Aorta (tissue), 5 donors: ENCODE measurements at regions not wholly inside any gene's neighbourhood (a gene's known extent, or its start where the extent isn't known, plus 50 kb on each side); places are given as distances from the start of the nearest gene placed in this dataset.
A peak's percentile ranks its signal among the peaks of the same experiment; 100 is the strongest.

ENCODE experiments used
- ATAC-seq: fragments of 200-7000 bp; cut with Tn5 transposase; one replicate; pipeline ENCODE4 v1.9.1; 2022; ENCODE audit warnings: moderate library complexity; ENCODE audit not compliant: low FRiP score
- DNase-seq, 2 donors: peaks; one replicate each; pipeline ENCODE4 v3.0.0-alpha.2; 2020
- H3K27ac ChIP-seq, 2 donors: one replicate each; pipeline ENCODE4 v1.5.1; 2013; ENCODE audit warnings: low read length in 2 of 2, mild to moderate bottlenecking in 2 of 2, moderate library complexity in 2 of 2, control low read depth in 1 of 2, inconsistent platforms in 1 of 2, low read depth in 1 of 2
- H3K27me3 ChIP-seq, 2 donors: one replicate each; pipeline ENCODE4 v1.6.1; 2013; ENCODE audit warnings: control low read depth in 1 of 2, low read length in 1 of 2, mild to moderate bottlenecking in 1 of 2, moderate library complexity in 1 of 2; ENCODE audit not compliant: insufficient read depth in 2 of 2, control insufficient read depth in 1 of 2
- H3K36me3 ChIP-seq, 2 donors: one replicate each; pipeline ENCODE4 v1.6.1; 2013; ENCODE audit warnings: control low read depth in 1 of 2, low read length in 1 of 2, mild to moderate bottlenecking in 1 of 2; ENCODE audit not compliant: insufficient read depth in 2 of 2, control insufficient read depth in 1 of 2
- H3K4me1 ChIP-seq, 2 donors: one replicate each; pipeline ENCODE4 v1.6.1; 2013; ENCODE audit warnings: low read length in 2 of 2, control low read depth in 1 of 2, mild to moderate bottlenecking in 1 of 2, moderate library complexity in 1 of 2; ENCODE audit not compliant: insufficient read depth in 2 of 2, control insufficient read depth in 1 of 2
- H3K4me3 ChIP-seq, 2 donors: one replicate each; pipeline ENCODE4 v1.5.1; 2013; ENCODE audit warnings: low read length in 2 of 2, control low read depth in 1 of 2, mild to moderate bottlenecking in 1 of 2
- H3K9me3 ChIP-seq: one replicate; pipeline ENCODE4 v1.6.1; 2013; ENCODE audit warnings: mild to moderate bottlenecking, low read length; ENCODE audit not compliant: control insufficient read depth
- WGBS, 2 donors: extraction: QIAGEN DNeasy Blood & Tissue Kit; methylation state at CpG; one replicate each; pipeline ENCODE4 v1.1.7; 2013; 5-methylcytosine and 5-hydroxymethylcytosine counted together
- intact Hi-C, 2 donors: fragments of 100-400 bp; cut with DNase I; formaldehyde crosslinking; loops; one replicate each; pipeline versions ENCODE4 v1.14.2 to v1.15.0; 2022
- donor health status: healthy with polysubstance abuse.
- donor health status: Bipolar disorder and iron deficiency.
- donor health status: DM: no; HTN: no; CAD: no.
- donor health status: DM: no; HTN: no; CAD: no.
- donor health status: DM: yes; HTN: yes; CAD: no.

GRCh38 chr1:221435504-221435904 lies 306.4 kb downstream of the DUSP10 start:
- intact Hi-C loops, result loop anchor here (5.0 kb wide), 3 partner anchors 558 to 628 kb away; partner anchors contain the start of gene HLX (in 1 of the 2)
- Histone ChIP-seq H3K9me3 (no peaks in the 10 kb centered on the region), H3K36me3 (no peaks in the 10 kb centered on the region), H3K4me1 (peaks cover 0 to 5% of the 10 kb centered on the region in 2 donors), H3K27me3 (no peaks in the 10 kb centered on the region), H3K27ac (no peak overlapping the region), H3K4me3 (no peak overlapping the region)
- ATAC-seq, result peak; percentile 84
- DNase-seq, result no peak

DNA sequence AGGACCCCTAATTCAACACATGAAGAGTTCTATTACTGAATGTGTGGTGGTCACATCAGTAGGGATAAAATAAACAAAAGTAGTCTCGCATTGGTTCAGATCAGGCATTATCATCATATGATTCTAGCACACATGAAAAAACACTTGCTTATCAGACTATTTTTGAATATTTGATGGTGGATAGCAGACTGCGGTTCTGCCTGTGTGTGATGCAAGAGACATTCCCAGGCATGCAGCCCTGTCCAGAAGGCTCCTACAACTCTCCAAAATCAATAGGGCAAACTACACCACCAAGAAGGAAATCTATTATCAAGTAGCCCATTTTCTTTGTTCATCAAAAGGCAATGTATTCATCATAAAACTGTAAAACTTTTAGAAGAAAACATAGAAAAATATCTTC lies 304.7 kb downstream of the DUSP10 start:
- H3K4me1 ChIP-seq, result peaks cover 0 to 7% of the 10 kb centered on the region in 2 donors
- no peaks in the 10 kb centered on the region for H3K9me3 ChIP-seq
- H3K4me3 ChIP-seq, result no peak overlapping the region
- no peak overlapping the region for H3K27ac ChIP-seq
- ATAC-seq, result no peak
- H3K27me3 ChIP-seq, result no peaks in the 10 kb centered on the region
- intact Hi-C loops, result loop anchor here (2.0 to 5.0 kb wide), 4 partner anchors 170 to 630 kb away; partner anchors contain the start of gene HLX (in 1 of the 2)
- H3K36me3 ChIP-seq, result no peaks in the 10 kb centered on the region
- 29 to 30% methylated on average over 2 of the region's 2 CpGs for WGBS, 2 donors
- no peak for DNase-seq

- Histone ChIP-seq H3K27ac (no peak overlapping the region), H3K4me3 (no peak overlapping the region), H3K36me3 (no peaks in the 10 kb centered on the region), H3K27me3 (no peaks in the 10 kb centered on the region), H3K4me1 (peaks cover 0 to 7% of the 10 kb centered on the region in 2 donors), H3K9me3 (no peaks in the 10 kb centered on the region)
- DNase-seq, result no peak
- ATAC-seq, result no peak
- 79 to 84% methylated on average over 5 of the region's 5 CpGs for WGBS, 2 donors
- intact Hi-C loops, result loop anchor here (2.0 to 5.0 kb wide), 4 partner anchors 171 to 631 kb away; partner anchors contain the start of gene HLX (in 1 of the 2)
These were observed 304.0 kb downstream of the DUSP10 start for GRCh38 chr1:221437926-221438325.

GRCh38 chr1:221439008-221439746 lies 302.7 kb downstream of the DUSP10 start:
- ATAC-seq (no peak), DNase-seq (no peak)
- Histone ChIP-seq H3K27ac (no peak overlapping the region), H3K36me3 (no peaks in the 10 kb centered on the region), H3K4me1 (peaks cover 0 to 7% of the 10 kb centered on the region in 2 donors), H3K9me3 (no peaks in the 10 kb centered on the region), H3K4me3 (no peak overlapping the region), H3K27me3 (no peaks in the 10 kb centered on the region)
- WGBS, 2 donors, result 92 to 96% methylated on average over 4 of the region's 4 CpGs
- intact Hi-C loops, result loop anchor here (5.0 kb wide), 3 partner anchors 562 to 632 kb away; partner anchors contain the start of gene HLX (in 1 of the 2)

DNA sequence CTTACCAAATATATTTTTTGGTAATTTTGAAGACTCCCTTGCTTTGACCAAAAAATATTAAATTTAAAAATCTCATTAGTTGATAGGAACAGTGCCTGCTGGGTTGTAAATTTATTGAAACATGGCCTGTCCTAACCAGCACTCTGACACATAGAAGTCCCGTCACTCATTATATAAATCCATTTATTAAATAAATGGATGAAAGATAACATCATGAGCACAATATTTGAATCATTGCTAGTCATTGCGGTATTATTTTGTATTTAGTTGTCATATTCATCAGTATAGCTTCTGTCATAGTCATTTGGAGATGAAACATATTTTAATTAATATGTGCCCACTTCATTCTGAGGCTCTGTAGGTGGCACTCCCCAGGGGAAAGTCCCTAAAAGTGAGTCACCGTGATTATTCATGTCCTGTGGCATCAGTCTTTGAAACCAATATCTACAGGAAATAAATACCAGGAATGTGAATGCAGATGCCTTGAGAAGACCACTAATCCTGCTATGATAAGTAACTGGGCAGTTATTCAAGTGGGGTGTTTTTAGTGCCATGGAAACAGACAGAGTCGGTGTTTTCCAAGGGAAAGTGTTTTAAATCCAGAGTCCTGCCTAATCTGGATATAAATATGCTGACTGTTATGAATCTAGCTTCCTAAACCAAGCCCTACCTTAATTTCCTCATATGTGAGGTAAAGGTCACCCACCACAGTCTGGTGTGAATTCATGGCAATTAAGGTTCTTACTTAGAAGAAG lies 302.0 kb downstream of the DUSP10 start:
- Histone ChIP-seq H3K9me3 (no peaks in the 10 kb centered on the region), H3K4me3 (no peak overlapping the region), H3K4me1 (peaks cover 0 to 7% of the 10 kb centered on the region in 2 donors), H3K27ac (no peak overlapping the region), H3K36me3 (no peaks in the 10 kb centered on the region), H3K27me3 (no peaks in the 10 kb centered on the region)
- no peak for ATAC-seq
- 34 to 39% methylated on average over 4 of the region's 4 CpGs for WGBS, 2 donors
- no peak for DNase-seq
- intact Hi-C loops, result loop anchor here (5.0 kb wide), 3 partner anchors 563 to 633 kb away; partner anchors contain the start of gene HLX (in 1 of the 2)

GRCh38 chr1:221440658-221441057 lies 301.2 kb downstream of the DUSP10 start:
- no peaks in the 10 kb centered on the region for H3K9me3 ChIP-seq
- H3K4me1 ChIP-seq, result peaks cover 0 to 7% of the 10 kb centered on the region in 2 donors
- H3K36me3 ChIP-seq, result no peaks in the 10 kb centered on the region
- intact Hi-C loops, result no loop called here
- H3K4me3 ChIP-seq, result no peak overlapping the region
- H3K27me3 ChIP-seq, result no peaks in the 10 kb centered on the region
- no peak overlapping the region for H3K27ac ChIP-seq
- ATAC-seq, result no peak
- no peak for DNase-seq
- 3% methylated on average over 5 of the region's 5 CpGs for WGBS, 2 donors

GRCh38 chr1:221442056-221442455 lies 299.8 kb downstream of the DUSP10 start:
- intact Hi-C loops, result no loop called here
- DNase-seq, result no peak
- ATAC-seq, result no peak
- no peaks in the 10 kb centered on the region for H3K27me3 ChIP-seq
- peaks cover 0 to 7% of the 10 kb centered on the region in 2 donors for H3K4me1 ChIP-seq
- no peak overlapping the region for H3K4me3 ChIP-seq
- 62 to 63% methylated on average over 3 of the region's 3 CpGs for WGBS, 2 donors
- no peak overlapping the region for H3K27ac ChIP-seq
- H3K36me3 ChIP-seq, result no peaks in the 10 kb centered on the region
- H3K9me3 ChIP-seq, result no peaks in the 10 kb centered on the region

- Histone ChIP-seq H3K27me3 (no peaks in the 10 kb centered on the region), H3K27ac (no peak overlapping the region), H3K36me3 (no peaks in the 10 kb centered on the region), H3K9me3 (no peaks in the 10 kb centered on the region), H3K4me3 (no peak overlapping the region), H3K4me1 (peaks cover 0 to 7% of the 10 kb centered on the region in 2 donors)
- intact Hi-C loops, result no loop called here
- ATAC-seq (no peak), DNase-seq (no peak)
- 39 to 44% methylated on average over 6 of the region's 6 CpGs for WGBS, 2 donors
These were observed 297.5 kb downstream of the DUSP10 start for GRCh38 chr1:221444346-221444745.
